Right renal cortex interstitium (tissue), 3 donors: ENCODE measurements at regions not wholly inside any gene's neighbourhood (a gene's known extent, or its start where the extent isn't known, plus 50 kb on each side); places are given as distances from the start of the nearest gene placed in this dataset.
"Not testable (repeated sequence)": the region's sequence is repeated elsewhere in the genome, so short reads cannot be mapped to it uniquely, and the experiment has no call there.

Experiments
- DNase-seq, 3 donors: peaks; one replicate each; pipeline ENCODE4 v3.0.0-alpha.2; 2013; ENCODE audit warnings: low read depth in 3 of 3, low spot score in 2 of 3

- peak in 1 of 3 donors; percentile 2 for DNase-seq
Measured at GRCh38 chr5:26009742-26010141, 1028.6 kb downstream of the CDH9 start.

- DNase-seq: no peak
Measured at GRCh38 chr5:26003966-26004365, 1034.4 kb downstream of the CDH9 start.

GRCh38 chr5:25995209-25995608 is 1043.2 kb downstream of the CDH9 start:
- DNase-seq: no peak

GRCh38 chr5:25993701-25994100 is 1044.7 kb downstream of the CDH9 start:
- no peak for DNase-seq

GRCh38 chr5:25991639-25992038 is 1046.7 kb downstream of the CDH9 start:
- no peak for DNase-seq

GRCh38 chr5:25990771-25991170 is 1047.6 kb downstream of the CDH9 start:
- no peak for DNase-seq

GRCh38 chr5:25979086-25979485 is 1059.3 kb downstream of the CDH9 start:
- no peak for DNase-seq

- DNase-seq: no peak
Measured at GRCh38 chr5:25975885-25976284, 1062.5 kb downstream of the CDH9 start.

GRCh38 chr5:25974451-25974850 is 1063.9 kb downstream of the CDH9 start:
- DNase-seq: no peak

GRCh38 chr5:25970906-25971489 is 1067.4 kb downstream of the CDH9 start:
- DNase-seq: no peak

GRCh38 chr5:25969042-25969441 is 1069.3 kb downstream of the CDH9 start:
- not testable (repeated sequence) for DNase-seq

- no peak for DNase-seq
Measured at GRCh38 chr5:25964009-25964372, 1074.4 kb downstream of the CDH9 start.

GRCh38 chr5:25963251-25964008 is 1075.0 kb downstream of the CDH9 start:
- DNase-seq: no peak

GRCh38 chr5:25955337-25955736 is 1083.0 kb downstream of the CDH9 start:
- DNase-seq: no peak

GRCh38 chr5:25950681-25951080 is 1087.7 kb downstream of the CDH9 start:
- no peak for DNase-seq

- no peak for DNase-seq
Measured at GRCh38 chr5:25948278-25948677, 1090.1 kb downstream of the CDH9 start.

GRCh38 chr5:25944786-25945185 is 1093.6 kb downstream of the CDH9 start:
- DNase-seq: no peak

- DNase-seq: no peak
Measured at GRCh38 chr5:25909163-25909562, 1129.2 kb downstream of the CDH9 start.

- no peak for DNase-seq
Measured at GRCh38 chr5:25905646-25906045, 1132.7 kb downstream of the CDH9 start.

GRCh38 chr5:25892211-25892610 is 1146.2 kb downstream of the CDH9 start:
- DNase-seq: no peak

- no peak for DNase-seq
Measured at GRCh38 chr5:25891691-25892090, 1146.7 kb downstream of the CDH9 start.

- no peak for DNase-seq
Measured at GRCh38 chr5:25881318-25882036, 1156.9 kb downstream of the CDH9 start.
